Cerebellar cortex (tissue), 1 donor: ENCODE measurements at regions not wholly inside any gene's neighbourhood (a gene's known extent, or its start where the extent isn't known, plus 50 kb on each side); places are given as distances from the start of the nearest gene placed in this dataset.
A peak's percentile ranks its signal among the peaks of the same experiment; 100 is the strongest.

Experiments
- DNase-seq: peaks from one replicate; pipeline ENCODE4 v3.0.0-alpha.2; 2015; ENCODE audit warnings: low spot score

GRCh38 chr4:147054228-147054872, 108.7 kb upstream of the TTC29 start:
- DNase-seq: no peak

GRCh38 chr4:147056940-147057610, 111.4 kb upstream of the TTC29 start:
- DNase-seq: no peak

- DNase-seq: no peak
Observed at GRCh38 chr4:147057611-147058190, 112.0 kb upstream of the TTC29 start.

GRCh38 chr4:147059064-147059731, 113.5 kb upstream of the TTC29 start:
- DNase-seq: no peak

- DNase-seq: no peak
Observed at GRCh38 chr4:147060151-147060931, 114.7 kb upstream of the TTC29 start.

- DNase-seq: no peak
Observed at GRCh38 chr4:147064856-147065255, 119.2 kb upstream of the TTC29 start.

- no peak for DNase-seq
Observed at GRCh38 chr4:147068564-147068963, 122.9 kb upstream of the TTC29 start.

- DNase-seq: no peak
Observed at GRCh38 chr4:147071209-147071740, 125.6 kb upstream of the TTC29 start.

GRCh38 chr4:147076179-147076578, 130.5 kb upstream of the TTC29 start:
- DNase-seq: no peak

- DNase-seq: no peak
Observed at GRCh38 chr4:147076728-147077127, 131.1 kb upstream of the TTC29 start.

- DNase-seq: no peak
Observed at GRCh38 chr4:147078362-147078761, 132.7 kb upstream of the TTC29 start.

GRCh38 chr4:147078875-147079658, 133.4 kb upstream of the TTC29 start:
- DNase-seq: peak; percentile 24

- no peak for DNase-seq
Observed at GRCh38 chr4:147084861-147085260, 139.2 kb upstream of the TTC29 start.

GRCh38 chr4:147085781-147086180, 140.1 kb upstream of the TTC29 start:
- no peak for DNase-seq

GRCh38 chr4:147088146-147088545, 142.5 kb upstream of the TTC29 start:
- no peak for DNase-seq

- DNase-seq: no peak
Observed at GRCh38 chr4:147090486-147090885, 144.8 kb upstream of the TTC29 start.

- no peak for DNase-seq
Observed at GRCh38 chr4:147093206-147093605, 147.5 kb upstream of the TTC29 start.

GRCh38 chr4:147094238-147094637, 148.6 kb upstream of the TTC29 start:
- DNase-seq: peak; percentile 4

GRCh38 chr4:147096667-147097604, 151.3 kb upstream of the TTC29 start:
- peak; percentile 68 for DNase-seq

GRCh38 chr4:147101678-147102077, 156.0 kb upstream of the TTC29 start:
- no peak for DNase-seq
